OCI-LY1 (cell line): ENCODE measurements at regions not wholly inside any gene's neighbourhood (a gene's known extent, or its start where the extent isn't known, plus 50 kb on each side); places are given as distances from the start of the nearest gene placed in this dataset.
A peak's percentile ranks its signal among the peaks of the same experiment; 100 is the strongest.

Experiments
- H2AFZ ChIP-seq: fragments of 200-600 bp; sonication (generic), shearing (Covaris generic); 2 replicates; pipeline ENCODE4 v1.6.0; 2014; ENCODE audit warnings: antibody characterized with exemption, mild to moderate bottlenecking, low read length
- H3F3A ChIP-seq: fragments of 200-600 bp; sonication (generic), shearing (Covaris generic); 2 replicates; pipeline ENCODE4 v1.6.0; 2014; ENCODE audit warnings: mild to moderate bottlenecking, antibody characterized with exemption, low read length, moderate library complexity; ENCODE audit not compliant: insufficient read depth
- H3K27ac ChIP-seq: fragments of 200-600 bp; sonication (generic); 2 replicates; pipeline ENCODE4 v1.5.1; 2014; ENCODE audit warnings: low read length, mixed run types, mild to moderate bottlenecking, low read depth; ENCODE audit not compliant: poor library complexity, severe bottlenecking
- H3K27me3 ChIP-seq: fragments of 200-600 bp; sonication (generic); 2 replicates; pipeline ENCODE4 v1.6.0; 2014; ENCODE audit warnings: antibody characterized with exemption, mild to moderate bottlenecking, low read length, moderate library complexity; ENCODE audit not compliant: insufficient read depth
- H3K36me3 ChIP-seq: fragments of 200-600 bp; sonication (generic); 2 replicates; pipeline ENCODE4 v1.6.1; 2014; ENCODE audit warnings: mild to moderate bottlenecking, antibody characterized with exemption, low read length, moderate library complexity, mixed read lengths; ENCODE audit not compliant: insufficient read depth
- H3K4me1 ChIP-seq: fragments of 200-600 bp; sonication (generic); 2 replicates; pipeline ENCODE4 v1.5.1; 2014; ENCODE audit warnings: mild to moderate bottlenecking, low read length, moderate library complexity; ENCODE audit not compliant: insufficient read depth, severe bottlenecking
- H3K4me2 ChIP-seq: fragments of 200-600 bp; sonication (generic), shearing (Covaris generic); 2 replicates; pipeline ENCODE4 v1.6.1; 2014; ENCODE audit warnings: low read length
- H3K4me3 ChIP-seq: fragments of 200-600 bp; sonication (generic); 2 replicates; pipeline ENCODE4 v1.5.1; 2014; ENCODE audit warnings: low read length, low read depth, mild to moderate bottlenecking, mixed read lengths; ENCODE audit not compliant: poor library complexity, severe bottlenecking
- H3K79me2 ChIP-seq: fragments of 200-600 bp; shearing (Covaris generic); 2 replicates; pipeline ENCODE4 v1.6.1; 2016; ENCODE audit warnings: mixed run types, low read length, mixed read lengths; ENCODE audit not compliant: insufficient read depth
- H3K9ac ChIP-seq: fragments of 200-600 bp; sonication (generic), shearing (Covaris generic); 2 replicates; pipeline ENCODE4 v1.6.1; 2014; ENCODE audit warnings: mild to moderate bottlenecking, low read length, mixed read lengths
- H3K9me2 ChIP-seq: fragments of 200-600 bp; sonication (generic), shearing (Covaris generic); 2 replicates; pipeline ENCODE4 v1.6.1; 2014; ENCODE audit warnings: low read depth, mild to moderate bottlenecking, low read length, mixed read lengths
- H3K9me3 ChIP-seq: fragments of 200-600 bp; shearing (Covaris generic); 2 replicates; pipeline ENCODE4 v1.6.1; 2014; ENCODE audit warnings: low read length, mixed read lengths
- H4K20me1 ChIP-seq: fragments of 200-600 bp; sonication (generic), shearing (Covaris generic); 2 replicates; pipeline ENCODE4 v1.6.0; 2016; ENCODE audit warnings: mild to moderate bottlenecking, low read length; ENCODE audit not compliant: insufficient read depth
- EZH2 ChIP-seq: fragments of 200-600 bp; sonication (generic), shearing (Covaris generic); IDR thresholded peaks from 2 replicates; pipeline ENCODE4 v1.8.0; 2017; ENCODE audit warnings: borderline replicate concordance, mixed run types, mild to moderate bottlenecking, antibody characterized with exemption, low read length, moderate library complexity, mixed read lengths
- TF ChIP-seq, protein P1 (sequence below): fragments of 200-600 bp; sonication (generic), shearing (Covaris generic); IDR thresholded peaks from 2 replicates; pipeline ENCODE4 v1.5.1; 2017; ENCODE audit warnings: mild to moderate bottlenecking, antibody characterized with exemption, low read length, moderate library complexity, mixed read lengths

DNA sequence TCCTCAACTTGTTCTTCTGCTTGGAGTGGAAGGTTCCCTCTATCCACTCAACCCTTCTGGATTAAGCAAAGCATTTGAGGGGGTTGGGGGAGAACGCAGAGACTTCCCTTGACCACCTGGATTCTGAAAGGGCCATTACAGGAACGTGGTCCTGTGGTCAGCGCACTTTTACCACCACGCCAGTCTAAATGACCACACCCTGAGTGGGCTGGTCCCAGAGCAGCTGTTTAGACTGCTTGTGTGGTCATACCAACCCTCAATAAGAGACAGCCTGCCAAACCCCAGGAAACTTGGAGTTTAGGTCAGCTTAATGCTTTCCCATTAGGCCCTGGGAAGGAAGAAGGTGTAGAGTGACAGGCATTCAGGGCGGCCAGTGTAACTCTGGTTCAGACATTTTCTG, 165.5 kb upstream of the ATP2B1 start:
- H4K20me1 ChIP-seq: no peaks in the 10 kb centered on the region
- H3K27ac ChIP-seq: peak overlapping the region; percentile 72
- H3K4me3 ChIP-seq: no peak overlapping the region
- TF ChIP-seq, protein P1, sequence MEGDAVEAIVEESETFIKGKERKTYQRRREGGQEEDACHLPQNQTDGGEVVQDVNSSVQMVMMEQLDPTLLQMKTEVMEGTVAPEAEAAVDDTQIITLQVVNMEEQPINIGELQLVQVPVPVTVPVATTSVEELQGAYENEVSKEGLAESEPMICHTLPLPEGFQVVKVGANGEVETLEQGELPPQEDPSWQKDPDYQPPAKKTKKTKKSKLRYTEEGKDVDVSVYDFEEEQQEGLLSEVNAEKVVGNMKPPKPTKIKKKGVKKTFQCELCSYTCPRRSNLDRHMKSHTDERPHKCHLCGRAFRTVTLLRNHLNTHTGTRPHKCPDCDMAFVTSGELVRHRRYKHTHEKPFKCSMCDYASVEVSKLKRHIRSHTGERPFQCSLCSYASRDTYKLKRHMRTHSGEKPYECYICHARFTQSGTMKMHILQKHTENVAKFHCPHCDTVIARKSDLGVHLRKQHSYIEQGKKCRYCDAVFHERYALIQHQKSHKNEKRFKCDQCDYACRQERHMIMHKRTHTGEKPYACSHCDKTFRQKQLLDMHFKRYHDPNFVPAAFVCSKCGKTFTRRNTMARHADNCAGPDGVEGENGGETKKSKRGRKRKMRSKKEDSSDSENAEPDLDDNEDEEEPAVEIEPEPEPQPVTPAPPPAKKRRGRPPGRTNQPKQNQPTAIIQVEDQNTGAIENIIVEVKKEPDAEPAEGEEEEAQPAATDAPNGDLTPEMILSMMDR: no peak
- no peak for TF ChIP-seq EZH2
- peak overlapping the region; percentile 13; the same call in 1 of the 2 replicates for H2AFZ ChIP-seq
- no peaks in the 10 kb centered on the region for H3K36me3 ChIP-seq
- H3K9me2 ChIP-seq: no peaks in the 10 kb centered on the region
- no peaks in the 10 kb centered on the region for H3K27me3 ChIP-seq
- H3K4me1 ChIP-seq: peaks cover 63% of the 10 kb centered on the region
- 0 out of 2 replicates have a peak, but pooled peaks cover 4% of the 10 kb centered on the region for H3F3A ChIP-seq
- no peaks in the 10 kb centered on the region for H3K79me2 ChIP-seq
- H3K4me2 ChIP-seq: peak overlapping the region; percentile 29; the same call in 1 of the 2 replicates
- peak overlapping the region; percentile 12; the same call in 1 of the 2 replicates for H3K9ac ChIP-seq
- H3K9me3 ChIP-seq: peaks cover 11% of the 10 kb centered on the region

DNA sequence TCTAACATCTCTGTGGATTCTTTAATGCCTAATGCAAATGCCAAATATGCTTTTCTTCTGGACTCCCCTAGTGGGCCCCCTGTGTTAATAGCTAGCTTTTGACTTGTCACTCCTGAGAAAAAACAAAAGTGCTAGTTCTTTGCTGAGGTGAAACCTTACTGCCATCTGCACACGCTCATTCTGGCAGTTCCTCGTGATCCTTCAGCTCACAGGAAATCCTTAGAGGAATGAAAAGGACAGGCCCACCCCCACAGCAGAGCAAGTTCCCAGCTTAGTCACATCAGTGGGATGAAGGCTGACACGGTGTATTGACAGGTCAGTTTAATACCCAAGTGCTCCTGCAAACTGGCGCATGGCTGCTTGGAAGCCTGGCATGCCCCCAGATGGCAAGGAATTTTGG, 165.1 kb upstream of the ATP2B1 start:
- H3K4me3 ChIP-seq: no peak overlapping the region
- H3F3A ChIP-seq: 0 out of 2 replicates have a peak, but pooled peaks cover 4% of the 10 kb centered on the region
- H3K9me3 ChIP-seq: peaks cover 11% of the 10 kb centered on the region
- H3K4me1 ChIP-seq: peaks cover 59% of the 10 kb centered on the region
- no peaks in the 10 kb centered on the region for H3K9me2 ChIP-seq
- H2AFZ ChIP-seq: peak overlapping the region; percentile 13; the same call in 1 of the 2 replicates
- no peaks in the 10 kb centered on the region for H3K79me2 ChIP-seq
- no peaks in the 10 kb centered on the region for H3K27me3 ChIP-seq
- peak overlapping the region; percentile 29; the same call in 1 of the 2 replicates for H3K4me2 ChIP-seq
- H3K27ac ChIP-seq: peak overlapping the region; percentile 72
- H3K9ac ChIP-seq: peak overlapping the region; percentile 12; the same call in 1 of the 2 replicates
- TF ChIP-seq EZH2: no peak
- TF ChIP-seq, protein P1: peak; percentile 41
- no peaks in the 10 kb centered on the region for H3K36me3 ChIP-seq
- no peaks in the 10 kb centered on the region for H4K20me1 ChIP-seq

DNA sequence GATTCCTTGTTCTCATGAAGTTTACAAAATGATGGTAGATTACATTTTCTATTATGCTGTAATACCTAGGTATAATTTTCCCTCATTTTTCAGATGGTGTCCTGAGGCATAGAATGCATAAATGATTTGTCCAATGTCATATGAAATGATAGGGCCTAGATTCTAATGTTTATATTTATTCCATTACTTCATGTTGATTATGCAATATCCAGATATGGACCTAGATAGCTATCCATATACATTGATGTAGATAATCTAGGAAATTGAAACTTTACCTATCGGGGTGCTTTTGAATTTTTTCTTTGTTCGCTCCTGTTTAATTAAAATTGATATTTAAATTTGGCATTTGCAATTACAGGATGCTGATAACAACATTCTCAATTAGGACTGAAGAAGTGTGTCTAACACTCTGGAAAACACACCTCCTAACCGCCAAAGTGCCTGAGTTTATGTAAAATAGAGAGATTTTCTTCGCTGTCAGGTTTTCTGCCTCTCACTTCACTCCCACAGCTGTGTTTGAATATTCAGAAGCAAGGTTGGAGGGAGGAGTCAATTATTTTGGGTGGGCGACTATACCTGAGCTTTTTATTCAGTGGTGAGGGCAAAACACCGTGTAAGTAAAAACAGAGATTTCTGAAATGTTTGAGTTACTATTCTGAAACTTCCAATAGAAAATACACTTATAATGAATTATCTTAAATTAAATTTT, 164.4 kb upstream of the ATP2B1 start:
- Histone ChIP-seq H3K9me3 (peaks cover 11% of the 10 kb centered on the region), H3K4me3 (no peak overlapping the region), H3F3A (0 out of 2 replicates have a peak, but pooled peaks cover 4% of the 10 kb centered on the region), H3K27me3 (no peaks in the 10 kb centered on the region), H3K9me2 (no peaks in the 10 kb centered on the region), H3K4me2 (no peak overlapping the region), H3K36me3 (no peaks in the 10 kb centered on the region), H3K79me2 (no peaks in the 10 kb centered on the region), H3K9ac (no peak overlapping the region), H4K20me1 (no peaks in the 10 kb centered on the region), H3K27ac (peak overlapping the region; percentile 72), H2AFZ (no peak overlapping the region), H3K4me1 (peaks cover 52% of the 10 kb centered on the region)
- no peak for TF ChIP-seq EZH2
- TF ChIP-seq, protein P1: no peak
